ENCODE measurements at regions not wholly inside any gene's neighbourhood (a gene's known extent, or its start where the extent isn't known, plus 50 kb on each side); places are given as distances from the start of the nearest gene placed in this dataset.

DNA sequence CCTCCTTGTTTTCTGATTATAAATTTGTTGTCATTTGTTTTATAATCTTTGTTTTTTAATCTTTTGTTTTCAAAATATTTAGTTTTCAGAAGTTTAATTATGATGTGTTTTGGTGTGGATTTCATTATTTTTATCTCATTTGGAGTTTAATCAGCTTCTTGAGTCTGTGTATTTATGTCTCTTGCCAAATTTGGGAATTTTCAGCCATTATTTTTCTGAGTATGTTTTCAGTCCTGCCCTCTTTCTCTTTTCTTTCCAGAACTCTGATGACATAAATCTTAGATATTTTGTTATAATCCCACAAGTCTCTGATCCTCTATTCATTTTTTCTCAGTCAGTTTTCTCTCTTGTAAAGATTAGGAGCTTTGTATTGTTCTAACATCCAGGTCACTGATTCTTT is 89.8 kb downstream of the RHOU start:
- no peak for DNase-seq

DNA sequence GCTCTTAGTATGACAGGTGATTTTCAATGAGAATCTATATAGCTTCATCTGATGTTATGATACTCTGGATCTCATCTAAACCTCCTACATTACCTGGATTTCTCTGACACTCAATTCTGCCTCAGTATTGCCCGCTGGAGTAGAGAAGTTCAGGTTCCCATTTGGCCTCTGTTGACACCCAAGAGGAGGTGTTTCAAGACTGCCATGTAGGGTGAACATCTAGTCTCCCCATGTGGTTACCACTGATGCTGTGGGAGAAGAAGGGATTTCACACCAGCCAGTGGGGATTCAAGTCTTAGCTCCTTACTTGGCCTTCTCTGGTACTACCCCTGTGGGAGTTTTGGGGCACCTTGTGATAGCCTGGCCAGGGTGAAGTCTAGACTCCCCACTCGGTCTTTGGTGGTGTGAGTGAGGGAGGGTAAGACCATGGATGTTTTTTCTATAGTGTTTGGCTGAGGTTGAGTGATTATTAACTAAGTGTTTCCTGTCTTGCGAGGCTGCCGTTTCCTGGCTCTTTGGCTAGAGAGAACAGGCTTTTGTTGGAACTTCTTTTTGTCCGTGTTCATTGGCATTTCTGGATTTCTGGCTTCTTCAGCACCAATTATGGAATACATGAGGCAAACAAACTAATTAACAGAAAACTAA is 90.7 kb downstream of the RHOU start:
- peak in 1 of 2 experiments; percentile 15 for DNase-seq

DNA sequence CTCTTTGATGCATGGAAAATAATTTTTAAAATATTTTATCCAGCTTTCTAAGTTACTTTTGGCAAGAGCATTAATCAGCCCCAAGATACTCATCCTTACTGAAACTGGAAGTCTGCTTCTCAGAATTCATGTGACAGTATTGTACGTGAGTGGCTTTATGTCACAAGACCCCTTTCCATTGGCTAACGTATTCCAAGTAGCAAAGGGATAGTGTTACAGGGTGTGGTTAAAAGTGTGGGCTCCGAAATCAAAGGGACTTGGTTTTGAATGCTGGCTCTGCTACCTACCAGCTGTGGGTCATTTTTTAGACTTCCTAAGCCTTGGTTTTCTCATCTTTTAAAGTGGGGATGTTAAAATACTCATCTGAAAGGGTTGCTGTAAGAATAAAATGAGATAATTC is 91.7 kb downstream of the RHOU start:
- no peak for DNase-seq

DNA sequence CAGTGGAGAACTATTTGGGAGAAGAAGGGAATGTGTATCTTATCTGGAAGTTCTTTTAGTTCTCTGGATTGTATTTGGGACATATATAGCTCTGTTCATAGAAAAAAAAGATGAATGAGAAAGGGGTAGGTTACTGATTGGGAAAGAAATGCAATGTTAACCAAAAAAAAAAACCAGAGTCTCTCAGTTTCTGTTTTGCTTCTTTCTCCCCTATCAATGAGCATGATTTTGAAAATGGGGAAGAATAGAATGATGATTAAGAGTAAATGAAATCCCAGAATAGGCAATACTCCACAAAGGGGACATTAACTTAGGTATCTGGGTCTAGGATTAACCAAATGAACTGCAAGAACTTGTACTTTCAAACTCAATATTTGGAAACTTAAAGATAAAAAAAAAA is 92.9 kb downstream of the RHOU start:
- DNase-seq = no peak

DNA sequence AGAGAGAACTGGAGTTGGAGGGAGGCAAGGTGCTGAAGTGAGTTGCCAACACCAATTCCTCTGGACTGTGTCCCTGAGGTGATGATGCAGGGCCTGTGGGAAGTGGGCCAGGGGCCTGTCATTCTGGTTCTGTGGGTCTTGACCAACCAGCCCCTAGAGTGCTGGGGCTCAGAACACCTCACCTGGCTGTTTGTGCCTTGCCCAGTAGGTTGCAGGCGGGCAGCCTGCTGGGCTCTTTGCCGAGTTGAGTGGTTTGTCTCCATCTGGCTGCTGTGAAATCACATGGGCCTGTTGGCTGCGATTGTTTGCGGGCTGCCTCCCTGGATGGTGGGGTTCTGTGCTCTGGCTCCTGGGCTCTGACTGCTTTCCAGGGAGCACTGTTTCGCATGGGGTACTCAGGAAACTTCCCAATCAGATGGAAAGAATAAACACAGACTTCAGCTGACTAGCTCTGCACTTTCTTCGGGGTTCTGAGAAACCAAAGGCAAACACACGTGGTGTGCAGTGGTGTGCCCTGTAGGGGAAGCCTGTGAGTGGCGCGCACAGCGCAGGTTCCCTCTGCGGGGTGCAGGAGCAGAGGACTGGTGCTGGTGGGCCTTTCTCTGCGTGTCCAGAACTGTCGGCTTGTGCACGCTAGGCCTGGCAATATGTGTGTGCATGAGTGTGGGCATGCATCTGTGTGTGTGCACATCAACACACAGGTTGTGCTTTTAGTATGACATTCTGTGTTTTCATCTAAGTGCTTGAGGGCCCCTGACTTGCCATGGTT is 95.1 kb downstream of the RHOU start:
- peak in 1 of 2 experiments; percentile 12 for DNase-seq

DNA sequence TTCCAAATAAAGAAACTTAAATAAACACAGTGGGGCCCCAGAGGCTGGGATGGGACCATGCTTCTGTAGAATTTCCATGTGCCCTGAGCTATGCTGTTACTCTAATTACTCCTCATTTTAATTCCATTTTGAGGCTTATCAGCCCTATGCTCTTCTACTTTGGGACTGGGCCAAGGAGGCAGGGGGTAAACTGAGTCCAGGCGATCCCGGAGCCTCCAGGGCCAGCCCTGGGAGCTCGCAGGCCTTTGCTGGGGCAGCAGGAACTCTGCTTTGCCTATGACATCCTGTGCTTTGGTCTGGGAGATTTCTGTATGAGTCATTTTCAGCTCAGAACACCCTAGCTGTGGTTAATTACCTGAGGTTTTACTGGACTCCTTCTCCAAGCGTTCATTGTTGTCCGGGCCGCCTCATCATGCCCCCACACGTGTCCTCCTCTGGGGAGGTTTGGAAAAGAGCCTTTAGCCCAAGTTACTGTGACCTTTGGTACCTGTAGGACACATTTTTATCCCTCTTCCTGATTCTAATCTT is 95.7 kb downstream of the RHOU start:
- peak in 1 of 2 experiments; percentile 19 for DNase-seq

DNA sequence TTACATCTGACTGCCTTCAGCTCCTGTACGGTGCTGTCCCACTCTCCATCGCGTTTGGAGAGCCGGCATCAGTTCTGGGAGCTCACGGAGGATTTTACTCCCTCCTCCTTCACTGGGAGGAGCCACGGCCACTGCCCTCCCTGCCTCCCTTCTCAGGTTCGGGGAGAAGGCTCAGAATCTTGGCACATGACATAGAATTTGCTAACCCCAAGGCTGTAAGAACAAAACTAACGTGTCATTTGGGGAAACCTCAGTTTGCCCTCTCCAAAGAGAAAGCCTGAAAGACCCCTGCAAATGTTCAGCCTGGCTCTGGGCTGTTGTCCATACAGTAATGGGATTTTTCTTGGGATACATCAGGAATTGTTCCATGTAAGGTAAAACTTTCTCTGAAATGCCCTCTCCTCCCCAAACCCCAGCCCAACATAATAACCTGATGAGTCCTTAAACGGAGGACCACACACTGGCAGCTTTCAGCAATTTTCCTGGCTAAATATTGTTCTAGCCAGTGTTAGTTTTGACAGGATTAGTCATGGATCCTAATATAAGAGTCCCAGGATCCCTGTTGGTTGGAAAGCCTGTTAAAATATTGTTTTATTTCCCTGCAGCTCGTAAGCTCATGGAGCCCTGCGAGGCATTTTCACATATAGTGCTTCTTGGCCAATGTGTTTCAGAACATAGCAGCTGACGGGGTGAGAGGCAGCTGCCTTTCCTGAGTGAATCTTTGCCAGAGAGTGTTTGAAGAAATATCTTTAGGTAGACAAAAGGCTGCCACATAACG is 98.8 kb downstream of the RHOU start:
- DNase-seq = no peak

DNA sequence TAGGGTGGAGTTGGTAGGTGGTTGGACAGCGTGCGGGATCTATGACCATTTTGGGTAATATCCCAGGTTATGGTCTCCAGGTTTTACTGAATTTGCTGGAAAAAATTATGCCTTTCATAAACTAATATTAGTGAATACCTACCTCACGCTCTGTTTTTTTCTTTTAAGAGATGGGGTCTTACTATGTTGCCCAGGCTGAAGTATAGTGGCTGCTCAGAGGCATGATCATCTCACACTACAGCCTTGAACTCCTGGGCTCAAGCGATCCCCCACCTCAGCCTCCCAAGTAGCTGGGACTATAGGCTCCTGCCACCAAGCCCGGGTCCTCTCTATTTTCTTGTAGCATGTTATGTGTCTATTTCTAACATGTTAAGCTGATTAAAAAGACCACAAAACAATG is 100.2 kb downstream of the RHOU start:
- no peak for DNase-seq

DNA sequence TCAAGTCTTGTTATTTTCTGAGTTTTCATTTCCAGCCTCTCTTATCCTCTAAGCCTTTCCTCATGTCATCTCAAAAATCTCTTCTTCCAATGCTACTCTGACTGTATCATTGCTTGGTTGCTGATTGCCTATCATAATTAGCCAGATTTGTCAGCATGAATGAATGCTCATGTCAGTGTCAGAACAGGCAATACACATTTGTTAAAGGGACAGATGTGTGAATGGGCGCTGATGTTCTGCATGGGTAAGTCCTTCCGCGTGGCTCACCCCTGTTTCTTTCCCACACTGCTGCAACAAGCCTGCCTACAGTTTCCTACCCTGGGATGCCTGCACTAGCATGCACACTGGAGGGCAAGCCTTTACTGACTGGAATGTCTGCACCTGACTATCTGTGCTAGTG is 100.6 kb downstream of the RHOU start:
- DNase-seq = no peak

DNA sequence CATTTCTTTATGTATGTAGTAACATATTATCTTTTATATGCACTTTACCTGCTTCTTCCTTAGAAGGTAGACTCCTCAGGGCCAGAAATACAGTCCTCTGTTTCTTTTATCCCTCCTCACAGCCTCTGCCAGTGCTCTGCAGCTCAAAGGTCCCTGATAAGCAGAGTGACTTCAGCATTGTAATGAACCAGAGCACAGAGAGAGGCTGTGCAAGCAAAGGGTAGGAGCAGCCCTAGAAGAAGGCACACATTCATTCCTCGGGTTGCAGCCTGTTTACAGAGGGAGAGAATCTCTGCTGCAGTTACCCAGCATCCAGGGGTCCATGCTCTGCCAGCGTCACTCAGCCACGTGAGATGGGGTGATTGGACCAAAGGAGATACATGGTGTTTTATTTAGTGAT is 101.1 kb downstream of the RHOU start:
- DNase-seq = no peak

DNA sequence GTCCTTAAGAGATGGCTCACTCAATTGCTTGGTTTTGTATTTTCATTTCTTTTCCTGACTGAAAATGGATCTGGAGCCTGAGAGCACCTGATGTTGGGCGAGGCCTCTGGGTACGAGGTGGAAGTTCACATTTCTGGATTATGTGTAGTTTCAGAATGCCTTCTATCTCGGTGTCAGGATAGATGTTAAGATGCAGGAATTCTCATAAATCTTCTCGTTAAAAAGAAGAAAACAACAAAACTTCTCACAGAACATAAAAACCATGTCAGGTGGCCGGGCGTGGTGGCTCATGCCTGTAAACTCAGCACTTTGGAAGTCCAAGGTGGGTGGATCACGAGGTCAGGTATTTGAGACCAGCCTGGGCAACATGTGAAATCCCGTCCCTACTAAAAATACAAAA is 101.8 kb downstream of the RHOU start:
- no peak for DNase-seq

DNA sequence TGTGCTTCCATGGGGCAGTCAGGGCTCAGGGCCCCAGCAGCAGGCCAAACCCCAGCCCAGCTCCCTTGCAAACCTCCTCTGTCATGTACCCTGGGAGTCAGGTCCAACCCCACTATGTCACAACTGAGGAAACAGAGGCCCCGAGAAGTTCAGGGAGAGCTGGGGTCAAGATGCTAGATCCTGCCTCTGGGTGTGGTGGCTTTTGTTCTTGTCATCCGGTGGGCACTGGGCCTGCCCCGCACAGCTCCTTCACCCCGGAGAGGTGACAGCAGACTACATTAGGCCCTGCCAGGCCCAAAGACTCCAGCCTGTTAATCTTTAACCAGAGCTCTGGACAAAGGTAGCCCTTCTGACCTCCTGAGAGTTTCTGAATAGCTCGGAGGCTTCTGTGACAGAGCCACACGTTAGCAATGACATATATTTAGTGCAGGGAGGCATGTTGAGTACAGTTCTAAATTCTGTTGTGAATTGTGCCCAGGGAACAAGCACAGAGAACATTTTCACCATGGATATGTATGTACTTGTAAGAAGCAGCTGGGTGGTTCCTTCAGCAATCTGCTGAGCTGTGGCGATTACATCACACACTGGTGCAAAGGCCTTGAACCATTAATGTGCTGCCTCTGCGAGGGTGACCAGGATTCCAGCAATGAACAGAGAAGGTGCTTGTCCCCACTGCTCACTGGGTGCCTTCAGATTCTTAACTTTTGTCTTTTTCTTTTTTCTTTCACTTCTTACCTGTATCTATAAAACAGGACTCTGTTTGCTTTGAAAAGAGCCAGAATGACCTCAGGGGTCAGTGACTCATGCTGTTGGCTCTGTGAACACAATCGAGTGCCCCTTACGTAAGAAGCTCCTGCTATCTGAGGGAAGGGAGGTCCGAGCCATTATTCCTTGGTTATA is 102.8 kb downstream of the RHOU start:
- no peak for DNase-seq

DNA sequence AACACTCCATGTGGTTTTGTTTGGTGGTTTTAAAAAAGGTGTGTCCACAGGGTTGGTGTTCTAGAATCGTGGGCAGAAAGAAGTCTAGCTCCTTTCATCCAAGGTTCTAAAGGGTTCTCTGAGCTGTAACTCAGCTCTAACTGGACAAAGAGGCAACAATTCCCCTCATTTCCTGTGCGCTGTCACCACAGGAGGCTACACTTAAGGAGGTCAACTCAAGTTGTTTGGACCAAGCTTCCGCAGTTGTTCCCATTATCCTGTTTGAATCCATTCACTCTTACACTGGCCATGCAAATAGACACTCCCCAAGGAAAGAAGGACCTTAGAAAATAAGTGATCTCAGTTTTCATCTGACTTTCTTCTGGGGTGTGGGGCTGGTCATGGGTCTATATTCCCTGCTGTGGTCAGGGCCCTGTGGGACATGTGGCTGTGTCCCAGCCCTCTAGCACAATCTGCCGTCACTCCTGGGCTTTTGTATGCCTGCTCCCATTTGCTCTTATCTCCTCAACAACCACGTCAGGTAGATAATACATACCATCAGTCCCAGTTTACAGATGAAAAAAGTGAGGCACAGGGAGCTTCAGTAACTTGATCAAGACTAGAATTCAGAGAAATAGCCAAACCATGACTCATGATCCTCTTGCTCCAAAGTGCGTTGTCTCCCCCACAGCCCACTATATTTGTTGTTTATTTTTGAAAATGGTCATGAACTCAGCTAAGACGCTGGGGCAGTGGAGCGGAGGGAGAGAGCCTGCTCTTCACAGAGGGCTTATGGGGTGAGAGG is 103.6 kb downstream of the RHOU start:
- DNase-seq = no peak

DNA sequence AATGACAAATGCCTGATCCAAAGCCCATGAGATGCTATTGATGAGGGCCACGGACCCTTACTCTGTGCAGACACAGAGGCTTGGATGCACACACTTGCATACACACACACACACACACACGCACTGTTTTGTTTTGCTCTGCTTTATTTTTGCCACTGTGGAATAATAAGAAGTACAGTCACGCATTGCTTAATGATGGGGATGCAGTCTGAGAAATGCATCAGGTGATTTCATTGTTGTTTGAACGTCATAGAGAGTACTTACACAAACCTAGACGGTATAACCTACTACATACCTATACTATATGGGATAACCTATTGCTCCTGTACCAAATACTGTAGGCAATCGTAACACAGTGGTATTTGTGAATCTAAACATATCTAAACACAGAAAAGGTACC is 104.4 kb downstream of the RHOU start:
- DNase-seq = peak in 1 of 2 experiments; percentile 2

DNA sequence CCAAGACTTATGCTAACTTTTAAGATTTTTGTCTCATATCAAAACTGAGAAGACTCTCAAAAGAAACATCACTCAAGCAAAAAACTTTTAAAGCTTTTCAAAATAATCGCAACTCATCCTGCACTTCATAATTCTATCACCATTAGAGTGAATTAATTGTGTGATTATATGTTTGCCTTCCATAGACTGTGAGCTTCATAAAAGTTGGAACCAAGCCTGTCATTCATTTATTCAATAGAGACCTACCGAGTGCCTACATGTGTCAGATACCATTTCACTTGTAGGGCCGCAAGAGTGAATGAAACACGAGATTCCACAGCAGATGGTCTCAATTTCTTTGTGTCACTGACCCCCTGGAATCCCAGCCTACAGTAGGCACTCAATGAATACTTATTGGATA is 106.4 kb downstream of the RHOU start:
- no peak for DNase-seq

DNA sequence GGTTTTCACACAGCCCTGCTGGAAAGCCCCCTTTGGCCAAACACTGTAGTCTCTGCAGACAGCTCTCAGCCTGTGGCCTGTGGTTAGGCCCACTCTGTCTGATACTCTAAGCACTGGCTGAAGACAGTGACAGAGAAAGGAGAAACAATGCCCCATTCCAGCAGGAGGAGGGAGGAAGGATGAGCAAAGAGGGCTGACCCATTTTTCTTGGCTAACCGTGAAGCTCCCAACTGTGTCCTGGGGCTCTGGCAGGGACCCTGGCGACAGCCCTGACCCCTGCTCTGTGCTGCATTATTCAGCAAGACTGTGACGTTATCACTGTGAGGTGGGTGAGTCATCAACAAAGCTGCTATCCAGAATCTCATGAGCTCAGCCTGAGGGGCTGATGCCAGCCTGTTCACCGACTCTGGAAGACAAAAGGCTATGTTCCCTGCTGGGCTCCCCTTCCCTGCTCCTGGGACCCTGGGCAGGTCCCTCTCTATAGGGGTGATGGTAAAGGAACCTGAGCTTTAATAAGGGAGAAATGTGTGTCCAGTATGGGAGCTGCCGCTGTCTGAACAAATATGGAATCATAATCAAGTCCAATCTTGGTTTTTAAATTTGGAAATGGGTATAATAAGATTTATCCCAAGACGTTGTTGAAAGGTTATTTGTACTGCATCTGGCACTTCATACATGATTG is 107.0 kb downstream of the RHOU start:
- DNase-seq = peak in 1 of 2 experiments; percentile 18

DNA sequence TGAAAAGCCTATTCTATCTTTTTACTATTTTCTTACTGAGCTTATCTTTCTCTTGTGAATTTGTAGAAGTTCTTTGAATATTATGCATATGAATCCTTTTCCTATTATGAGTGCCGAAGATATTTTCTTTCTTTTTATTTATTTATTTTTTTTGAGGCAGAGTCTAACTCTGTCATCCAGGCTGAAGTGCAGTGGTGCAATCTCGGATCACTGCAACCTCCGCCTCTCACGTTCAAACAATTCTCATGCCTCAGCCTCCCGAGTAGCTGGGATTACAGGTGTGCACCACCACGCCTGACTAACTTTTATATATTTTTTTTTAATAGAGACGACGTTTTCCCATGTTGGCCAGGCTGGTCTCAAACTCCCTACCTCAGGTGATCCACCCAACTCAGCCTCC is 109.8 kb downstream of the RHOU start:
- DNase-seq = peak in 1 of 2 experiments; percentile 3

DNA sequence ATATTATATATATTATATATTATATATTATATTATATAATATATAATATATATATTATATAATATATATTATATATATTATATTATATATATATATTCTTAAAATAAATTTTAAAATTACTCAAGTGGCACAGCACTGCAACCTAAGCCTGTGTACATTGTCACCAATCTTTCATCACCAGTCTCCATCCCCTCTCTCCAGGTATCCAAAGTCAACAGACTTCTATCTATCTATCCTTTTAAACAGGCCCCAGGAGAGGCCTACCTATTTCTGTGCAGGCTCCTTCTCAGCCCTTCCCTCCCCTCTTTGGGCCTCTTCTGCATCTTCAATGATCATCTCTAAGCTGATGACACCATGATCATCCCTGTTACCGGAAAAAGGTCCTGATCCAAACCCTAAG is 111.7 kb downstream of the RHOU start:
- peak in 1 of 2 experiments; percentile 11 for DNase-seq

DNA sequence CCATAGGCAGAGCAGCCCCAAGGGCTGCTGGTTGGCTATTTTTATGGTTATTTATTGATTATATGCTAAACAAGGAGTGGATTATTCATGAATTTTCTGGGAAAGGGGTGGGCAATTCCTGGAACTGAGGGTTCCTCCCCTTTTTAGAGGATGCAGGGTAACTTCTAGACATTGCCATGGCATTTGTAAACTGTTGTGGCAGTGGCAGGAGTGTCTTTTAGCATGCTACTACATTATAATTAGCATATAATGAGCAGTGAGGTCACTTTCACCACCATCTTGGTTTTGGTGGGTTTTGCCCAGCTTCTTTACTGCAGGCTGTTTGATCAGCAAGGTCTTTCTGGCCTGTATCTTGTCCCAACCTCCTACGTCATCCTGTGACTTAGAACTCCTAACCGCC is 112.2 kb downstream of the RHOU start:
- DNase-seq = peak in 1 of 2 experiments; percentile 7

DNA sequence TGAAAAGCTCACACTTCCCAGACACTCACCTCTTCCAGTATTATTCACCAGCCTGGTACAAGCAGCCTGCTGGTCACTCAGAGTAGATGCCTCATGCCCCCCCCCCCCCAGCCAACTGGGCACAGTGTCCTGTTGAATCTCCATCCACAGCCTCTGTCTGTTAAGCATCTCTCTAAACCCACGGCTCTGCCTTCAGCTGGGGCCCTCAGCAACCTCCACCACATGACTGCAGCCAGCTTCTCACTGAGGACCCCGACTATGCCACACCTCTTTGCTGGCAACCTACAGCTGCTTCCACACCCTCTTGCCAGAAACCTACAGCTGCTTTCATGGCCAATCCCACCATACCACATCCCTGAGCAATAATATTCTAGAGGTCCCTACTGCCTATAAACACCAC is 113.1 kb downstream of the RHOU start:
- no peak for DNase-seq

DNA sequence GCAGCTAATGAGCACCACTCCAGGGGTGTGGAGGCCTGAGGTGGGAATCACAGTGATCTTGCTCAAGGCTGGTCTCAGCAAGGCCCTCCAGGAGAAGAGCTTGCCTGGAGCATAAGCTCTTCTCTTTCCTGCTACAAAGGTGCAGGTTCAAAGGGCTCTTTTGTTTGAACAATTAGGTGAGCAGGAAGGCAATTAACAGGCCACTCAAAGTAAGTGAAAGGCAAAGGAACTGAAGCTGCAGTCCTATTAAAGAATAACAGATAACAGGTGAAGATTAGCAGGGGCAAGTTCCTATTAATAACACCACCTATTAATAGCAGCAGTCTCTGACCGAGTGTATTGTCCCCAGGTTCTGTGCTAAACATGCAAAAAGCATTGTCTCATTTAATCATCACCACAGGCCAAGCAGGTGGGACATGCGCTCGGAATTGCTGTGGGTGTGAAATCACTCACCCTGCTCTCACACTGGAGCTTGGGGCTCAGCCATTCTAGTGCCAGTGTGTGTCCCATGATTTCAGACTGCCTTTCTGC is 113.8 kb downstream of the RHOU start:
- DNase-seq = peak in 1 of 2 experiments; percentile 4

Measured in activated T-cell treated with anti-CD3 and anti-CD28 coated beads, Interleukin-2, amount 50 U/mL, for 48 hours (primary cell).